ENCODE measurements at regions not wholly inside any gene's neighbourhood (a gene's known extent, or its start where the extent isn't known, plus 50 kb on each side); places are given as distances from the start of the nearest gene placed in this dataset.
"Not testable (repeated sequence)": the region's sequence is repeated elsewhere in the genome, so short reads cannot be mapped to it uniquely, and the experiment has no call there.

DNA sequence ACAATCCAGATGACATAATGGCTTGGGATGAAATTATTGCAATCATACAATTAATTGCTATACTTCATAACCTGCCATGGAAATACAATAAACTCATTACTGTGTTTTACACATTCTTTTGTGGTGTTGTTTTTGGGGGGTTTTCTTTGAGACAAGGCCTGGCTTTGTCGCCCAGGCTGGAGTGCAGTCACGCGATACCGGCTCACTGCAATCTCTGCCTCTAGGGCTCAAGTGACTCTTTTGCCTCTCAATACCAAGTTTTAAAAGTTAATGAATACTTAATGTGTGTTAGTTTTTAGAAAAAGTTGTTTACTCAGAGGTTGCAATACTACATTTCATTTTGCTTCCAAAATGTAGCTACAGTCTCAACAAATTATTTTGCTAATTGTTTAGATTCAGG, 598.4 kb downstream of the CHSY3 start:
- Histone ChIP-seq H4K20me1 (ENCODE audit: insufficient read depth, poor library complexity, severe bottlenecking) (no peaks in the 10 kb centered on the region), H2AFZ (no peak overlapping the region), H3K27ac (no peak overlapping the region), H3K4me1 (ENCODE audit: insufficient read depth) (no peaks in the 10 kb centered on the region), H3K4me2 (no peak overlapping the region), H3K4me3 (no peak overlapping the region), H3K36me3 (replicated peaks; ENCODE audit: insufficient read depth, low read depth) (no peaks in the 10 kb centered on the region), H3K27me3 (no peaks in the 10 kb centered on the region), H3K9me2 (replicated peaks; ENCODE audit: insufficient read depth) (no peaks in the 10 kb centered on the region), H3K79me2 (no peaks in the 10 kb centered on the region), H3K9me3 (ENCODE audit: low read depth) (no peaks in the 10 kb centered on the region)
- no peak for TF ChIP-seq EZH2phosphoT487 (IDR thresholded peaks at IDR 0.05; ENCODE audit: low read depth, severe bottlenecking, unreplicated experiment)
- TF ChIP-seq, protein P1, sequence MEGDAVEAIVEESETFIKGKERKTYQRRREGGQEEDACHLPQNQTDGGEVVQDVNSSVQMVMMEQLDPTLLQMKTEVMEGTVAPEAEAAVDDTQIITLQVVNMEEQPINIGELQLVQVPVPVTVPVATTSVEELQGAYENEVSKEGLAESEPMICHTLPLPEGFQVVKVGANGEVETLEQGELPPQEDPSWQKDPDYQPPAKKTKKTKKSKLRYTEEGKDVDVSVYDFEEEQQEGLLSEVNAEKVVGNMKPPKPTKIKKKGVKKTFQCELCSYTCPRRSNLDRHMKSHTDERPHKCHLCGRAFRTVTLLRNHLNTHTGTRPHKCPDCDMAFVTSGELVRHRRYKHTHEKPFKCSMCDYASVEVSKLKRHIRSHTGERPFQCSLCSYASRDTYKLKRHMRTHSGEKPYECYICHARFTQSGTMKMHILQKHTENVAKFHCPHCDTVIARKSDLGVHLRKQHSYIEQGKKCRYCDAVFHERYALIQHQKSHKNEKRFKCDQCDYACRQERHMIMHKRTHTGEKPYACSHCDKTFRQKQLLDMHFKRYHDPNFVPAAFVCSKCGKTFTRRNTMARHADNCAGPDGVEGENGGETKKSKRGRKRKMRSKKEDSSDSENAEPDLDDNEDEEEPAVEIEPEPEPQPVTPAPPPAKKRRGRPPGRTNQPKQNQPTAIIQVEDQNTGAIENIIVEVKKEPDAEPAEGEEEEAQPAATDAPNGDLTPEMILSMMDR (IDR thresholded peaks at IDR 0.05; ENCODE audit: poor library complexity): no peak
- TF ChIP-seq EZH2 (IDR thresholded peaks at IDR 0.05; ENCODE audit: borderline replicate concordance): no peak
- 88% methylated on average over 4 of the region's 4 CpGs for WGBS (ENCODE audit: low lambda C conversion rate, missing lambda C conversion rate)
- DNase-seq (ENCODE audit: low spot score): no peak

DNA sequence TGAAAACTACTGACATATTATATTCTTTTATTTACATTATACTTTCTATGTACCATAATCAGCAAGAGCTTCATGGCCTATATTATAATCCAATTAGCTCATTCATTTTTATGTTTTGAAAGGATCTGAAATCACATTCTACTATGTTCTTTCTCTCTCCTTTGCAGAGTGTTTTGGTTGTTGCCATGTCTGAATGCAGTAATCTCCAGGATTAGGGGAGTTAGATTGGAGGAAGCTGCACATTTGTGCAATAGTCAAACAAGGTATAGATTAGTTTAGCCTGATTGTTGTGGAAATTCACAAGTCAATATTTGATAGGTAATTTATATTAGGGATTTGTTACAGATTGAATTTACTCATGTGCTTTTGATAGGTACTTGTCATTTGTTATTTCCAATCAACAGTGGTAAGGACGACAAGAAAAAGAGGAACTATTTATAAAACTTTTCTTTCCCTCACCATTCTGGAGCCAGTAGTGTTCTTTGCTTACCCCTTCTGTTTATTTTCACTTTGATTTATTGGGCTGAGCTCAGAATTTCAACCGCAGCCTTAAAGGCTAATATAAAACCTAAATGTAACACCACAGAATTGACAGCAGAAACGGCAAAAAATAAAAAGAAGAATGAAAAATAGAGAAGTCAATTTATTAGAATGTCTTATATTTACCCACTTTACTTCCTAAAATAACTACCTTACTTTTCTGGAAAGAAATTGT, 597.0 kb downstream of the CHSY3 start:
- Histone ChIP-seq H4K20me1 (ENCODE audit: insufficient read depth, poor library complexity, severe bottlenecking) (no peaks in the 10 kb centered on the region), H3K4me1 (ENCODE audit: insufficient read depth) (no peaks in the 10 kb centered on the region), H3K27ac (no peak overlapping the region), H3K36me3 (replicated peaks; ENCODE audit: insufficient read depth, low read depth) (no peaks in the 10 kb centered on the region), H3K4me3 (no peak overlapping the region), H3K27me3 (no peaks in the 10 kb centered on the region), H3K9me2 (replicated peaks; ENCODE audit: insufficient read depth) (no peaks in the 10 kb centered on the region), H3K79me2 (no peaks in the 10 kb centered on the region), H3K9me3 (ENCODE audit: low read depth) (no peaks in the 10 kb centered on the region), H2AFZ (no peak overlapping the region), H3K4me2 (no peak overlapping the region)
- 39% methylated on average over 3 of the region's 3 CpGs for WGBS (ENCODE audit: low lambda C conversion rate, missing lambda C conversion rate)
- TF ChIP-seq EZH2phosphoT487 (IDR thresholded peaks at IDR 0.05; ENCODE audit: low read depth, severe bottlenecking, unreplicated experiment) (no peak), EZH2 (IDR thresholded peaks at IDR 0.05; ENCODE audit: borderline replicate concordance) (no peak)
- TF ChIP-seq, protein P1 (IDR thresholded peaks at IDR 0.05; ENCODE audit: poor library complexity): no peak
- no peak for DNase-seq (ENCODE audit: low spot score)

DNA sequence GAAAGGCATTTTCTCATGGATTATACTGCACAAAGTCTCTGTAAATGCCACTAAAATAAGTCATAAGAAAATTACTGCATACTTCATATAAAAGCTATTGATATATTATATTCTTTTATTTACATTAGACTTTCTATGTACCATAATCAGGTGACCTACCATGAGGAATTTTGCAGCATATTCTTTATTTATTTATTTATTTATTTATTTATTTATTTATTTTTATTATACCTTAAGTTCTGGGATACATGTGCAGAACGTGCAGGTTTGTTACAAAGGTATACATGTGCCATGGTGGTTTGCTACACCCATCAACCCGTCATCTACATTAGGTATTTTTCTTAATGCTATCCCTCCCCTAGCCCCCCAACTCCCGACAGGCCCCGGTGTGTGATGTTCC, 596.2 kb downstream of the CHSY3 start:
- not testable (repeated sequence) for H3K9me3 ChIP-seq (ENCODE audit: low read depth); H3K36me3 ChIP-seq (replicated peaks; ENCODE audit: insufficient read depth, low read depth); H3K4me2 ChIP-seq; H3K27me3 ChIP-seq; H3K4me1 ChIP-seq (ENCODE audit: insufficient read depth); H4K20me1 ChIP-seq (ENCODE audit: insufficient read depth, poor library complexity, severe bottlenecking); H3K9me2 ChIP-seq (replicated peaks; ENCODE audit: insufficient read depth); H3K79me2 ChIP-seq; H3K27ac ChIP-seq; DNase-seq (ENCODE audit: low spot score); H3K4me3 ChIP-seq; H2AFZ ChIP-seq
- 87% methylated on average over 4 of the region's 4 CpGs for WGBS (ENCODE audit: low lambda C conversion rate, missing lambda C conversion rate)

DNA sequence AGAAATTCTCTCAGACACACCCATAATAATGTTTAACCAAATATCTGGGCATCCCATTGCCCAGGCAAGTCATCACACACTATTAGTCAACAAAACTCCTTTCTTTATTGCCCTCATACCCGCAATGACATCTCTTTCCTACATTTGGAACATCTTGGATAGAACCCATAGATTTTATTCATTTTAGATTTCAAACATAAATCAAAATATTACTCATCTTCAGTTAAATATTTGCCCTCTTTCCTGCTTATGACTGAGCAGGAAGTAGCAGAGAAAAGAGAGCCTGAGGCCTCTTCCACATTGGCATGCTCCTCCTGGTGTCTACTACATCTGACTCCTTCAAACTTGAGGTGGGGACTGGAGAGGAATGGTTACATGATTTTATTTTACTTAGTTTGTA, 592.0 kb downstream of the CHSY3 start:
- no peaks in the 10 kb centered on the region for H3K4me1 ChIP-seq (ENCODE audit: insufficient read depth)
- H2AFZ ChIP-seq: no peak overlapping the region
- H3K9me2 ChIP-seq (replicated peaks; ENCODE audit: insufficient read depth): no peaks in the 10 kb centered on the region
- H3K4me3 ChIP-seq: no peak overlapping the region
- no peaks in the 10 kb centered on the region for H3K9me3 ChIP-seq (ENCODE audit: low read depth)
- no peaks in the 10 kb centered on the region for H3K79me2 ChIP-seq
- DNase-seq (ENCODE audit: low spot score): no peak
- no peaks in the 10 kb centered on the region for H3K36me3 ChIP-seq (replicated peaks; ENCODE audit: insufficient read depth, low read depth)
- no peak for TF ChIP-seq EZH2 (IDR thresholded peaks at IDR 0.05; ENCODE audit: borderline replicate concordance)
- TF ChIP-seq, protein P1 (IDR thresholded peaks at IDR 0.05; ENCODE audit: poor library complexity): no peak
- TF ChIP-seq EZH2phosphoT487 (IDR thresholded peaks at IDR 0.05; ENCODE audit: low read depth, severe bottlenecking, unreplicated experiment): no peak
- H3K4me2 ChIP-seq: no peak overlapping the region
- H3K27ac ChIP-seq: no peak overlapping the region
- H4K20me1 ChIP-seq (ENCODE audit: insufficient read depth, poor library complexity, severe bottlenecking): no peaks in the 10 kb centered on the region
- WGBS (ENCODE audit: low lambda C conversion rate, missing lambda C conversion rate): 90% methylated on average over 1 of the region's 1 CpG
- H3K27me3 ChIP-seq: no peaks in the 10 kb centered on the region

All from hepatocyte (in vitro differentiated cells).